ENCODE measurements at regions not wholly inside any gene's neighbourhood (a gene's known extent, or its start where the extent isn't known, plus 50 kb on each side); places are given as distances from the start of the nearest gene placed in this dataset.

GRCh38 chr14:28298156-28298555 is 468.4 kb upstream of the FOXG1 start:
- TF ChIP-seq CTCF (IDR thresholded peaks at IDR 0.05) (no peak), REST (IDR thresholded peaks at IDR 0.05; ENCODE audit: insufficient read depth in 1 of 2, low read depth in 2 of 2, low read length in 1 of 2) (no peak), POLR2AphosphoS5 (IDR thresholded peaks at IDR 0.05; ENCODE audit: low read depth, low read length) (no peak), TCF7L2 (IDR thresholded peaks at IDR 0.05; ENCODE audit: low read depth, low read length) (no peak), SIN3A (IDR thresholded peaks at IDR 0.05; ENCODE audit: borderline replicate concordance, insufficient read depth, low read depth, low read length) (no peak)
